GM19372 (cell line): ENCODE measurements at regions not wholly inside any gene's neighbourhood (a gene's known extent, or its start where the extent isn't known, plus 50 kb on each side); places are given as distances from the start of the nearest gene placed in this dataset.

Experiments
- ATAC-seq: cut with Tn5 transposase; IDR thresholded peaks from one replicate; pipeline ENCODE4 v1.9.1; 2021; ENCODE audit warnings: mild to moderate bottlenecking, low read depth, moderate library complexity; ENCODE audit not compliant: unreplicated experiment

- ATAC-seq = no peak
These were observed 462.8 kb upstream of the ZNF462 start for GRCh38 chr9:106400170-106400569.

- no peak for ATAC-seq
These were observed 462.0 kb upstream of the ZNF462 start for GRCh38 chr9:106400950-106401349.

- no peak for ATAC-seq
These were observed 459.9 kb upstream of the ZNF462 start for GRCh38 chr9:106403081-106403480.

- no peak for ATAC-seq
These were observed 458.8 kb upstream of the ZNF462 start for GRCh38 chr9:106404137-106404536.

- ATAC-seq = no peak
These were observed 457.0 kb upstream of the ZNF462 start for GRCh38 chr9:106405871-106406435.

GRCh38 chr9:106414042-106414441 is 448.9 kb upstream of the ZNF462 start:
- no peak for ATAC-seq

GRCh38 chr9:106417685-106418084 is 445.3 kb upstream of the ZNF462 start:
- ATAC-seq = no peak

- ATAC-seq = no peak
These were observed 443.1 kb upstream of the ZNF462 start for GRCh38 chr9:106419829-106420228.

- no peak for ATAC-seq
These were observed 442.4 kb upstream of the ZNF462 start for GRCh38 chr9:106420511-106420944.

- no peak for ATAC-seq
These were observed 441.2 kb upstream of the ZNF462 start for GRCh38 chr9:106421772-106422171.

GRCh38 chr9:106423575-106423974 is 439.4 kb upstream of the ZNF462 start:
- ATAC-seq = no peak

GRCh38 chr9:106432631-106433030 is 430.3 kb upstream of the ZNF462 start:
- no peak for ATAC-seq

GRCh38 chr9:106438928-106439327 is 424.0 kb upstream of the ZNF462 start:
- ATAC-seq = no peak

GRCh38 chr9:106441283-106441682 is 421.7 kb upstream of the ZNF462 start:
- ATAC-seq = no peak

- ATAC-seq = no peak
These were observed 419.4 kb upstream of the ZNF462 start for GRCh38 chr9:106443520-106443919.

- ATAC-seq = no peak
These were observed 417.9 kb upstream of the ZNF462 start for GRCh38 chr9:106445107-106445506.

- ATAC-seq = no peak
These were observed 413.5 kb upstream of the ZNF462 start for GRCh38 chr9:106449336-106449927.

- ATAC-seq = no peak
These were observed 412.4 kb upstream of the ZNF462 start for GRCh38 chr9:106450549-106450948.

GRCh38 chr9:106451223-106451622 is 411.7 kb upstream of the ZNF462 start:
- ATAC-seq = no peak

- no peak for ATAC-seq
These were observed 406.4 kb upstream of the ZNF462 start for GRCh38 chr9:106456581-106456980.

GRCh38 chr9:106467113-106467864 is 395.7 kb upstream of the ZNF462 start:
- no peak for ATAC-seq

GRCh38 chr9:106467865-106468164 is 395.2 kb upstream of the ZNF462 start:
- no peak for ATAC-seq
